ENCODE measurements at regions not wholly inside any gene's neighbourhood (a gene's known extent, or its start where the extent isn't known, plus 50 kb on each side); places are given as distances from the start of the nearest gene placed in this dataset.
"Not testable (repeated sequence)": the region's sequence is repeated elsewhere in the genome, so short reads cannot be mapped to it uniquely, and the experiment has no call there.

GRCh38 chr7:7005303-7005702, 177.0 kb upstream of the C1GALT1 start:
- intact Hi-C loops (cut with micrococcal nuclease; ENCODE audit: unreplicated experiment), result no loop called here
- CTCF ChIA-PET, result no interaction called here

GRCh38 chr7:7005949-7006348, 176.4 kb upstream of the C1GALT1 start:
- POLR2A ChIA-PET (ENCODE audit: low non-redundant PET), result not testable (repeated sequence)

More at GRCh38 chr7:7005303-7005702, 177.0 kb upstream of the C1GALT1 start:
- no peaks in the 10 kb centered on the region for H3K4me1 ChIP-seq (ENCODE audit: insufficient read depth, low read length, poor library complexity, severe bottlenecking)
- H3K9me3 ChIP-seq (ENCODE audit: low read depth, low read length, poor library complexity, severe bottlenecking), result no peaks in the 10 kb centered on the region
- H3K4me3 ChIP-seq (ENCODE audit: low read depth, low read length, poor library complexity, severe bottlenecking), result no peak overlapping the region
- no peak overlapping the region for H3K27ac ChIP-seq (ENCODE audit: low read depth, low read length, poor library complexity, severe bottlenecking)
- no peaks in the 10 kb centered on the region for H3K36me3 ChIP-seq (ENCODE audit: insufficient read depth, low read length, poor library complexity, severe bottlenecking)
- DNase-seq (ENCODE audit: low spot score), result no peak
- TF ChIP-seq CTCF (conservative IDR thresholded peaks at IDR 0.05; ENCODE audit: low read depth, low read length), result no peak
- no peak for TF ChIP-seq EZH2 (IDR thresholded peaks at IDR 0.05; ENCODE audit: borderline replicate concordance, low read depth, low read length, poor library complexity, severe bottlenecking)
- H3K27me3 ChIP-seq (replicated peaks; ENCODE audit: insufficient read depth, low read depth, low read length, poor library complexity), result peaks cover 24% of the 10 kb centered on the region
- no TSS peak for BruUV-seq (replicated peaks)
- POLR2A ChIA-PET (ENCODE audit: low non-redundant PET), result no interaction called here

GRCh38 chr7:7011241-7011640, 171.1 kb upstream of the C1GALT1 start:
- H3K4me1 ChIP-seq (ENCODE audit: insufficient read depth, low read length, poor library complexity, severe bottlenecking); H3K4me3 ChIP-seq (ENCODE audit: low read depth, low read length, poor library complexity, severe bottlenecking); BruUV-seq (replicated peaks); POLR2A ChIA-PET (ENCODE audit: low non-redundant PET); H3K27ac ChIP-seq (ENCODE audit: low read depth, low read length, poor library complexity, severe bottlenecking); intact Hi-C loops (cut with micrococcal nuclease; ENCODE audit: unreplicated experiment); DNase-seq (ENCODE audit: low spot score); H3K36me3 ChIP-seq (ENCODE audit: insufficient read depth, low read length, poor library complexity, severe bottlenecking); CTCF ChIA-PET; H3K9me3 ChIP-seq (ENCODE audit: low read depth, low read length, poor library complexity, severe bottlenecking): not testable (repeated sequence)
- peaks cover 22% of the 10 kb centered on the region for H3K27me3 ChIP-seq (replicated peaks; ENCODE audit: insufficient read depth, low read depth, low read length, poor library complexity)

More at GRCh38 chr7:7005949-7006348, 176.4 kb upstream of the C1GALT1 start:
- intact Hi-C loops (cut with micrococcal nuclease; ENCODE audit: unreplicated experiment); H3K9me3 ChIP-seq (ENCODE audit: low read depth, low read length, poor library complexity, severe bottlenecking); BruUV-seq (replicated peaks); H3K36me3 ChIP-seq (ENCODE audit: insufficient read depth, low read length, poor library complexity, severe bottlenecking); CTCF ChIA-PET; H3K4me3 ChIP-seq (ENCODE audit: low read depth, low read length, poor library complexity, severe bottlenecking); H3K27ac ChIP-seq (ENCODE audit: low read depth, low read length, poor library complexity, severe bottlenecking); H3K4me1 ChIP-seq (ENCODE audit: insufficient read depth, low read length, poor library complexity, severe bottlenecking); DNase-seq (ENCODE audit: low spot score): not testable (repeated sequence)
- H3K27me3 ChIP-seq (replicated peaks; ENCODE audit: insufficient read depth, low read depth, low read length, poor library complexity), result peaks cover 18% of the 10 kb centered on the region

- DNase-seq (ENCODE audit: low spot score); BruUV-seq (replicated peaks); H3K4me3 ChIP-seq (ENCODE audit: low read depth, low read length, poor library complexity, severe bottlenecking); POLR2A ChIA-PET (ENCODE audit: low non-redundant PET); intact Hi-C loops (cut with micrococcal nuclease; ENCODE audit: unreplicated experiment); H3K36me3 ChIP-seq (ENCODE audit: insufficient read depth, low read length, poor library complexity, severe bottlenecking); H3K27ac ChIP-seq (ENCODE audit: low read depth, low read length, poor library complexity, severe bottlenecking); CTCF ChIA-PET; H3K4me1 ChIP-seq (ENCODE audit: insufficient read depth, low read length, poor library complexity, severe bottlenecking); H3K9me3 ChIP-seq (ENCODE audit: low read depth, low read length, poor library complexity, severe bottlenecking): not testable (repeated sequence)
- peaks cover 22% of the 10 kb centered on the region for H3K27me3 ChIP-seq (replicated peaks; ENCODE audit: insufficient read depth, low read depth, low read length, poor library complexity)
These were observed 170.6 kb upstream of the C1GALT1 start for GRCh38 chr7:7011751-7012150.
